Endothelial cell of umbilical vein (primary cell): ENCODE measurements at regions not wholly inside any gene's neighbourhood (a gene's known extent, or its start where the extent isn't known, plus 50 kb on each side); places are given as distances from the start of the nearest gene placed in this dataset.

Experiments used
- BruUV-seq: library from RNA; stranded (reverse); fragments of 400-500 nt; replicated peaks from 2 replicates; lab custom pipeline; 2021; lab: Mats Ljungman, UMichigan
- CTCF ChIA-PET: fragments of 300-600, 350-600 bp; sonication (Branson Sonifier 250); formaldehyde crosslinking; loops from one replicate; lab custom pipeline; 2021; ENCODE audit warnings: antibody characterized with exemption, inconsistent platforms; lab: Charles Lee
- POLR2A ChIA-PET: fragments of 300-600, 350-600 bp; sonication (Branson Sonifier 250); formaldehyde crosslinking; loops from one replicate; lab custom pipeline; 2021; ENCODE audit warnings: antibody characterized with exemption, inconsistent platforms; lab: Charles Lee
- DNase-seq: peaks from one replicate; pipeline ENCODE4 v3.0.0-alpha.2; 2011; ENCODE audit warnings: low read depth, low spot score
- FAIRE-seq: peaks from 2 replicates; lab custom pipeline; 2011; peaks lifted over from hg19 to GRCh38; lab: Jason Lieb, UNC
- H2AFZ ChIP-seq: 2 replicates; pipeline ENCODE4 v1.6.0; 2012; ENCODE audit warnings: low read depth, low read length, control low read depth, inconsistent platforms
- H3K27ac ChIP-seq: 2 replicates; pipeline ENCODE4 v1.5.1; 2011; ENCODE audit warnings: low read depth, mild to moderate bottlenecking, control low read depth, low read length, moderate library complexity; ENCODE audit not compliant: insufficient read depth
- H3K27me3 ChIP-seq, 2 experiments: 2 replicates each; pipeline versions ENCODE4 v1.6.0 to v1.6.1; 2011; ENCODE audit warnings: low read length in 2 of 2, mixed read lengths in 1 of 2; ENCODE audit not compliant: control insufficient read depth in 2 of 2, insufficient read depth in 2 of 2
- H3K36me3 ChIP-seq, 2 experiments: 2 replicates in 1 of 2; 3 replicates in 1 of 2; pipeline ENCODE4 v1.5.1; 2011; ENCODE audit warnings: low read length in 2 of 2, mild to moderate bottlenecking in 1 of 2, moderate library complexity in 1 of 2; ENCODE audit not compliant: control insufficient read depth in 2 of 2, insufficient read depth in 2 of 2; ENCODE audit errors: extremely low read depth in 1 of 2
- H3K4me1 ChIP-seq: 3 replicates; pipeline ENCODE4 v1.5.1; 2011; ENCODE audit warnings: mild to moderate bottlenecking, low read length; ENCODE audit not compliant: control insufficient read depth, insufficient read depth; ENCODE audit errors: extremely low read depth
- H3K4me2 ChIP-seq: 2 replicates; pipeline ENCODE4 v1.6.1; 2011; ENCODE audit warnings: low read length, control low read depth, mixed read lengths; ENCODE audit not compliant: insufficient read depth
- H3K4me3 ChIP-seq, 3 experiments: fragments of 200-600 bp in 1 of 3; sonication (generic), shearing (Covaris generic) in 1 of 3; replicated peaks in 1 of 3; 2 replicates each; pipeline ENCODE4 v1.5.1; 2011 to 2016; ENCODE audit warnings: control low read depth in 3 of 3, low read length in 3 of 3, mild to moderate bottlenecking in 2 of 3, inconsistent platforms in 1 of 3, low read depth in 1 of 3, moderate library complexity in 1 of 3; ENCODE audit not compliant: insufficient read depth in 1 of 3
- H3K79me2 ChIP-seq: 2 replicates; pipeline ENCODE4 v1.6.0; 2012; ENCODE audit warnings: low read length, inconsistent platforms; ENCODE audit not compliant: control insufficient read depth, insufficient read depth
- H3K9ac ChIP-seq: replicated peaks from 2 replicates; pipeline ENCODE3; 2011; ENCODE audit warnings: low read length, control low read depth; ENCODE audit not compliant: insufficient read depth; ENCODE audit errors: extremely low read depth
- H3K9me1 ChIP-seq: replicated peaks from 3 replicates; pipeline ENCODE4 v1.6.0; 2011; ENCODE audit warnings: mild to moderate bottlenecking, low read length; ENCODE audit not compliant: control insufficient read depth, insufficient read depth; ENCODE audit errors: extremely low read depth
- H3K9me3 ChIP-seq: replicated peaks from 2 replicates; pipeline ENCODE4 v1.5.1; 2012; ENCODE audit warnings: low read length, inconsistent platforms; ENCODE audit not compliant: control insufficient read depth, insufficient read depth
- H4K20me1 ChIP-seq: replicated peaks from 2 replicates; pipeline ENCODE3; 2011; ENCODE audit warnings: mild to moderate bottlenecking, low read length; ENCODE audit not compliant: control insufficient read depth, insufficient read depth; ENCODE audit errors: extremely low read depth
- CTCF ChIP-seq, 2 donors: IDR thresholded peaks; 1 replicate in 1 of 2; 2 replicates in 1 of 2; pipeline ENCODE4 v1.5.1; 2011; ENCODE audit warnings: low read length in 2 of 2, mild to moderate bottlenecking in 2 of 2, moderate library complexity in 2 of 2, control low read depth in 1 of 2, inconsistent platforms in 1 of 2, low read depth in 1 of 2; ENCODE audit not compliant: insufficient read depth in 1 of 2; ENCODE audit errors: extremely low read depth in 1 of 2
- EZH2 ChIP-seq: IDR thresholded peaks from 2 replicates; pipeline ENCODE4 v1.6.1; 2012; ENCODE audit warnings: borderline replicate concordance, low read depth, mild to moderate bottlenecking, moderate library complexity, low read length, inconsistent platforms; ENCODE audit not compliant: severe bottlenecking
- FOS ChIP-seq: IDR thresholded peaks from 2 replicates; pipeline ENCODE4 v1.6.1; 2011; ENCODE audit warnings: mild to moderate bottlenecking, low read length, moderate library complexity, borderline replicate concordance; ENCODE audit not compliant: insufficient read depth
- GATA2 ChIP-seq: IDR thresholded peaks from 2 replicates; pipeline ENCODE4 v1.7.0; 2011; ENCODE audit warnings: low read depth, mild to moderate bottlenecking, moderate library complexity, mixed read lengths, low read length; ENCODE audit not compliant: insufficient read length, insufficient read depth
- JUN ChIP-seq: IDR thresholded peaks from 2 replicates; pipeline ENCODE4 v1.6.1; 2011; ENCODE audit warnings: borderline replicate concordance, low read depth; ENCODE audit not compliant: insufficient read length, insufficient read depth
- MYC ChIP-seq: IDR thresholded peaks from one replicate; pipeline ENCODE4 v1.6.1; 2011; ENCODE audit warnings: mild to moderate bottlenecking, low read depth, low read length
- POLR2A ChIP-seq: IDR thresholded peaks from 2 replicates; pipeline ENCODE4 v1.6.1; 2012; ENCODE audit warnings: low read depth, mild to moderate bottlenecking, control low read depth, low read length
- POLR2AphosphoS5 ChIP-seq: IDR thresholded peaks from 2 replicates; pipeline ENCODE4 v1.6.1; 2012; ENCODE audit warnings: low read depth, mild to moderate bottlenecking, control low read depth, low read length, moderate library complexity; ENCODE audit not compliant: insufficient read depth
- dilution Hi-C: fragments of 300-500 bp; cut with MboI; formaldehyde crosslinking; loops from one replicate; pipeline ENCODE4 v1.15.0; 2019; ENCODE audit warnings: low sequenced_read_pairs; ENCODE audit not compliant: extremely low pct_ligation_motif_present
- intact Hi-C: fragments of 100-400 bp; cut with micrococcal nuclease; formaldehyde crosslinking; loops from one replicate; pipeline ENCODE4 v1.10.0; 2022
- TF ChIP-seq, protein P1 (sequence below): IDR thresholded peaks from 2 replicates; pipeline ENCODE4 v1.6.1; 2011; ENCODE audit not compliant: insufficient read depth, insufficient read length

- Histone ChIP-seq H3K9me1 (no peaks in the 10 kb centered on the region), H3K27ac (no peak overlapping the region), H3K4me3 (no peak overlapping the region), H3K27me3 (no peaks in the 10 kb centered on the region), H3K9ac (no peak overlapping the region), H3K4me1 (no peaks in the 10 kb centered on the region), H2AFZ (no peak overlapping the region), H3K79me2 (no peaks in the 10 kb centered on the region), H3K36me3 (peaks cover 0 to 2% of the 10 kb centered on the region in 2 experiments), H3K9me3 (no peaks in the 10 kb centered on the region), H4K20me1 (no peaks in the 10 kb centered on the region), H3K4me2 (no peak overlapping the region)
- intact Hi-C loops (no loop called here), dilution Hi-C loops (no loop called here)
- BruUV-seq: no TSS peak
- FAIRE-seq (no peak), DNase-seq (no peak)
- no peak for TF ChIP-seq GATA2
- no peak for TF ChIP-seq POLR2AphosphoS5
- no peak for TF ChIP-seq EZH2
- TF ChIP-seq CTCF (IDR thresholded peaks at IDR 0.05; ENCODE audit: extremely low read depth in 1 of 2, insufficient read depth in 1 of 2, low read depth in 1 of 2, low read length in 2 of 2): no peak
- TF ChIP-seq MYC: no peak
- TF ChIP-seq, protein P1, sequence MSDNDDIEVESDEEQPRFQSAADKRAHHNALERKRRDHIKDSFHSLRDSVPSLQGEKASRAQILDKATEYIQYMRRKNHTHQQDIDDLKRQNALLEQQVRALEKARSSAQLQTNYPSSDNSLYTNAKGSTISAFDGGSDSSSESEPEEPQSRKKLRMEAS: no peak
- no peak for TF ChIP-seq JUN
- no peak for TF ChIP-seq POLR2A
- TF ChIP-seq FOS: no peak
- POLR2A ChIA-PET: no interaction called here
- CTCF ChIA-PET: no interaction called here
These were observed 68.2 kb downstream of the KATNIP start for GRCh38 chr16:27618165-27618564.
